GM10266 (cell line): ENCODE measurements at regions not wholly inside any gene's neighbourhood (a gene's known extent, or its start where the extent isn't known, plus 50 kb on each side); places are given as distances from the start of the nearest gene placed in this dataset.

Experiments
- DNase-seq: peaks from one replicate; pipeline ENCODE4 v3.0.0; 2012; ENCODE audit errors: extremely low spot score
- TF ChIP-seq, protein P1 (sequence below): IDR thresholded peaks from 2 replicates; pipeline ENCODE4 v1.5.1; 2012; ENCODE audit warnings: mild to moderate bottlenecking, low read depth; ENCODE audit not compliant: control insufficient read depth, insufficient read depth; ENCODE audit errors: missing control alignments

- DNase-seq = no peak
- TF ChIP-seq, protein P1, sequence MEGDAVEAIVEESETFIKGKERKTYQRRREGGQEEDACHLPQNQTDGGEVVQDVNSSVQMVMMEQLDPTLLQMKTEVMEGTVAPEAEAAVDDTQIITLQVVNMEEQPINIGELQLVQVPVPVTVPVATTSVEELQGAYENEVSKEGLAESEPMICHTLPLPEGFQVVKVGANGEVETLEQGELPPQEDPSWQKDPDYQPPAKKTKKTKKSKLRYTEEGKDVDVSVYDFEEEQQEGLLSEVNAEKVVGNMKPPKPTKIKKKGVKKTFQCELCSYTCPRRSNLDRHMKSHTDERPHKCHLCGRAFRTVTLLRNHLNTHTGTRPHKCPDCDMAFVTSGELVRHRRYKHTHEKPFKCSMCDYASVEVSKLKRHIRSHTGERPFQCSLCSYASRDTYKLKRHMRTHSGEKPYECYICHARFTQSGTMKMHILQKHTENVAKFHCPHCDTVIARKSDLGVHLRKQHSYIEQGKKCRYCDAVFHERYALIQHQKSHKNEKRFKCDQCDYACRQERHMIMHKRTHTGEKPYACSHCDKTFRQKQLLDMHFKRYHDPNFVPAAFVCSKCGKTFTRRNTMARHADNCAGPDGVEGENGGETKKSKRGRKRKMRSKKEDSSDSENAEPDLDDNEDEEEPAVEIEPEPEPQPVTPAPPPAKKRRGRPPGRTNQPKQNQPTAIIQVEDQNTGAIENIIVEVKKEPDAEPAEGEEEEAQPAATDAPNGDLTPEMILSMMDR = no peak
Measured at GRCh38 chr3:124168271-124168670, 176.3 kb upstream of the ROPN1 start.

DNA sequence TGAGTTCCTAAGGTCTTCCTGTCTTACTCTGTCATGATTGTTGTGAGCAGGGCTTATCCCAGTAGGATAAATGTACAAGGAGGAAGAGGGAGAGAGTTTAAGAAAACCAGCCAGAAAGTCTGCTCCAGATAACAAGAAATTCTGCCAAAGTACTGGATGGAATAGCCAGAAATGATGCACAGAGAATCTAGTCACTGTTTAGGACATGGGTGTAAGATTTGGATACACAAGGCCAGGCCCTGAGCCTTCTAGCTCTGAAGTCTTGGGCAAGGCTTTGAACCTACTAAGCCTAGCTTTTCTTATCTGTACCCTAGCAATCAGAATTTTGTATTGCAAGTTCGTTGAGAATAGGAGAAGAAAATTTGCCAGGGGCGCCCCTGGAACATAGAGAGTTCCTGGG lies 180.4 kb upstream of the ROPN1 start:
- TF ChIP-seq, protein P1 = no peak
- DNase-seq = no peak

- TF ChIP-seq, protein P1 = no peak
- no peak for DNase-seq
Measured at GRCh38 chr3:124172816-124173215, 180.9 kb upstream of the ROPN1 start.

DNA sequence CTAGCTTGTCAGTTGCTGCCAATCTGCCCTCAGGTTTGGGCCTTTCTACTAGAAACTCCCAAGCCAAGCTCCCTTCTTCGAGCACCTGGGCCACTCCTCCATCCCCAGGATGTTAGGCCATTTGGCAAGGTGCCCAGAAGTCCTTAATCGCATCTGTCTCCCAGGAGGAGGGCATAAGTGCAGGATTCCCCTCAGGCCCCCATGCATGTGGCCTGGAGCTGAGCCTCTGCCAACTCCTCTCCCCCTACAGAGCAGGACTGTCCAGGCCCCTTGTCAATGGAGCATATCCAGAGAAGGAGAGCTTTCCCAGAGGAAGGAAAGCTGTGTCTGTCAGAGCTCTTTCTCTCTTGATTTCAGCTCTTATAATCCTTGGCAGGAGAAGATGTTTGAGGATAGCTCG lies 182.6 kb upstream of the ROPN1 start:
- TF ChIP-seq, protein P1 = no peak
- no peak for DNase-seq

DNA sequence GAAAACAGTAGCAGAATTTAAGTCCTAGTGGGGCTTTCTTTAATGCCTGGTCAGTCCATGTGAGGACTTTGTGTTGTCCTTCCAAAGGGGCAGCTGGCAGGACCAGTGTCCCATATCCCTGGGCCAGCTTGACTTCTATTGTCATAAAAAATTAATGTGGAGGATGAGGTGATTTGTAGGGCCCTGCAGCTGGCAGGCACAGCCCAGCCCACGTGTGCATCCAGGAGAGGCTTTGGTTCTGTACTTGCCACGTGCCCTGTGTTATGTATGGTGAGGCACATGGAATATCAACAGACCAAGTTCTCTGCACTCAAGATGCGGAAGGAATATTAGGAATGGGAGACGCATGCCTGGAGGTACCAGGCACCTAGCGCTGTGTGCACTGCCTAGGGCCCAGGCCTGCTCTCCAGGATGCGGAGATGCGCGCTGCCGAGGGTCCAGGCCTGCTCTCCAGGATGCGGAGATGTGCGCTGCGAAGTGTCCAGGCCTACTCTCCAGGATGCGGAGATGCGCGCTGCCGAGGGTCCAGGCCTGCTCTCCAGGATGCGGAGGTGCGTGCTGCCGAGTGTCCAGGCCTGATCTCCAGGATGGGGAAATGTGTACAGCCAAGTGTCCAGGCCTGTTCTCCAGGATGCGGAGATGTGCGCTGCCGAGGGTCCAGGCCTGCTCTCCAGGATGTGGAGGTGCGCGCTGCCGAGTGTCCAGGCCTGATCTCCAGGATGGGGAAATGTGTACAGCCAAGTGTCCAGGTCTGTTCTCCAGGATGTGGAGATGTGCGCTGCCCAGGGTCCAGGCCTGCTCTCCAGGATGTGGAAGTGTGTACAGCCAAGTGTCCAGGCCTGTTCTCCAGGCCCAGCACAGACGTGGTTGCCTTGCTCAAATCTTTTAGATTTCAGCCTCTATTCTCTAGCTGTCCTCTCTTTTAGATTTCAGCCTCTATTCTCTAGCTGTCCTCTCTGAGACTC lies 183.3 kb upstream of the ROPN1 start:
- DNase-seq = no peak
- TF ChIP-seq, protein P1 = no peak

- DNase-seq = no peak
- TF ChIP-seq, protein P1 = no peak
Measured at GRCh38 chr3:124177071-124177470, 185.1 kb upstream of the ROPN1 start.

- TF ChIP-seq, protein P1 = no peak
Measured at GRCh38 chr3:124178531-124178930, 186.6 kb upstream of the ROPN1 start.

More at GRCh38 chr3:124178531-124178930, 186.6 kb upstream of the ROPN1 start:
- no peak for DNase-seq
